ENCODE measurements at regions not wholly inside any gene's neighbourhood (a gene's known extent, or its start where the extent isn't known, plus 50 kb on each side); places are given as distances from the start of the nearest gene placed in this dataset.
"Not testable (repeated sequence)": the region's sequence is repeated elsewhere in the genome, so short reads cannot be mapped to it uniquely, and the experiment has no call there.

- not testable (repeated sequence) for TF ChIP-seq CTCF (IDR thresholded peaks at IDR 0.05 in 8 of 11, conservative IDR thresholded peaks at IDR 0.05 in 3 of 11); POLR2A (IDR thresholded peaks at IDR 0.05)
Observed at GRCh38 chr14:71358932-71359421, 451.7 kb downstream of the PCNX1 start.
